IPS-15b (cell line): ENCODE measurements at regions not wholly inside any gene's neighbourhood (a gene's known extent, or its start where the extent isn't known, plus 50 kb on each side); places are given as distances from the start of the nearest gene placed in this dataset.

Source experiments
- H3K27me3 ChIP-seq: one replicate; pipeline ENCODE4 v1.6.1; 2013; ENCODE audit warnings: low read length; ENCODE audit not compliant: control insufficient read depth, insufficient read depth
- H3K36me3 ChIP-seq: one replicate; pipeline ENCODE4 v1.6.1; 2013; ENCODE audit warnings: low read length; ENCODE audit not compliant: control insufficient read depth, insufficient read depth
- H3K4me1 ChIP-seq: one replicate; pipeline ENCODE4 v1.6.1; 2013; ENCODE audit warnings: mild to moderate bottlenecking, low read length; ENCODE audit not compliant: control insufficient read depth, insufficient read depth
- H3K4me3 ChIP-seq: one replicate; pipeline ENCODE4 v1.5.1; 2013; ENCODE audit warnings: low read depth, low read length
- H3K9ac ChIP-seq: one replicate; pipeline ENCODE4 v1.6.1; 2013; ENCODE audit warnings: low read depth, mild to moderate bottlenecking, low read length
- H3K9me3 ChIP-seq: one replicate; pipeline ENCODE4 v1.6.1; 2013; ENCODE audit warnings: mild to moderate bottlenecking, low read length; ENCODE audit not compliant: control insufficient read depth, insufficient read depth

DNA sequence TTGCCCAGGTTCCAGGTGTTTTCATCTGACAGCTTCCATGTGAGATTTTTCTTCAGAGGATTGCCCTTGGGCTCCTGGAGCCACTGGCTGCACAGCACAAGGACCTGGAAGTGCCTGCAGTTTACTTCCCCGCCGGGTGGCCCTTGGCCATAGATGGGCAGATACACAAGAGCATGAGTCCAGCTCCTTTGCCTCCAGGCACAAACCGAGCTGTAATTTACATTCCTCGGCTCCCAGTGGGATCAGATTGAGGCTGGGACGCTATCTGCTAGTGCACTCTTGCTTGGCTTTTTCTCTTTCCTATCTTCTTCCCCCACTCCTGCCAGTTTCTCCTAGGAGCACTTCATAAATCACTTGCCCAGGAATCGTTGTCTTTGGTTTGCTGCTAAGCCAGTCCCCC lies 85.4 kb upstream of the RALY start:
- Histone ChIP-seq H3K4me3 (no peak overlapping the region), H3K9me3 (no peaks in the 10 kb centered on the region), H3K36me3 (no peaks in the 10 kb centered on the region), H3K9ac (no peak overlapping the region), H3K4me1 (no peaks in the 10 kb centered on the region), H3K27me3 (no peaks in the 10 kb centered on the region)

DNA sequence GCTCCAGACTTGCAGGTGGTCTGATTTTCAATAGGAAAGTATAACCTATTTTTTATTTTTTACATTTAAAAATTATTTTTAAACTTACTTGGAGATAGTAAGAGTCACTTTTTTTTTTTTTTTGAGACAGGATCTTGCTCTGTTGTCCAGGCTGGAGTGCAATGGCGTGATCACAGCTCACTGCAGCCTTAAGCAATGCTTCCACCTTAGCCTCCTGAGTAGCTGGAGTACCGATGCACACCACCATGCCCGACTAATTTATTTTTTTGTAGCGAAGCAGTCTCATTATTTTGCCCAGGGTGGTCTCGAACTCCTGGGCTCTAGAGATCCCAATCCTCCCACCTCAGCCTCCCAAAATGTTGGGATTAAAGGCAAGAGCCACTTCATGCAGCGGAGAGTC lies 84.8 kb upstream of the RALY start:
- Histone ChIP-seq H3K36me3 (no peaks in the 10 kb centered on the region), H3K27me3 (no peaks in the 10 kb centered on the region), H3K9me3 (no peaks in the 10 kb centered on the region), H3K4me3 (no peak overlapping the region), H3K9ac (no peak overlapping the region), H3K4me1 (no peaks in the 10 kb centered on the region)

DNA sequence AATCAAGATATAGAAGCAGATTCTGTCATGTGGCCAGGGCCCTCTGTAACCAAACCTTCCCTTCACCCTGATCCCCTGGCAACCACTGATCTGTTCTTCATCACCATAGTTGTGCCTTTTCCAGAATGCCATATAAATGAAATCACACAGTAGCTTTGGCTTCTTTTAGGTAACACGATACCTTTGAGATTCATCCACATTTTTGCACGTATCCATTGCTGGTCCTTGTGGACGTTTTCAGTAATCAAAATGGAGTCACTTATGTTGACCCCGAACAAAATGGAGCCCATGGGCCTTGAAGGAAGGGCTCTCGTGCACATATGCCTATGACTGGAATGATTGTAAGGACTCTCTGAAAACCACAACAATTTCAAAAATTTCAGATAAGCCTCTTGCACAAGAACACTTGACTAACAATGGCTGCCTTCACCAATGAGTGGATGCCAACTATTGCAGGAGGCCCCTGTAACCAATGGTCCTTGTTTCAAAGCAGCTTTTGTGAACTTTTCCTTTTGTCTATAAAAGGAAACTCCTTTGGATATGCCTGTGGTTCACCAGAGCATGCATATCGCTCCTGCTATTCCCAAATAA lies 84.3 kb upstream of the RALY start:
- Histone ChIP-seq H3K27me3 (no peaks in the 10 kb centered on the region), H3K4me1 (no peaks in the 10 kb centered on the region), H3K9ac (no peak overlapping the region), H3K4me3 (no peak overlapping the region), H3K36me3 (no peaks in the 10 kb centered on the region), H3K9me3 (no peaks in the 10 kb centered on the region)

DNA sequence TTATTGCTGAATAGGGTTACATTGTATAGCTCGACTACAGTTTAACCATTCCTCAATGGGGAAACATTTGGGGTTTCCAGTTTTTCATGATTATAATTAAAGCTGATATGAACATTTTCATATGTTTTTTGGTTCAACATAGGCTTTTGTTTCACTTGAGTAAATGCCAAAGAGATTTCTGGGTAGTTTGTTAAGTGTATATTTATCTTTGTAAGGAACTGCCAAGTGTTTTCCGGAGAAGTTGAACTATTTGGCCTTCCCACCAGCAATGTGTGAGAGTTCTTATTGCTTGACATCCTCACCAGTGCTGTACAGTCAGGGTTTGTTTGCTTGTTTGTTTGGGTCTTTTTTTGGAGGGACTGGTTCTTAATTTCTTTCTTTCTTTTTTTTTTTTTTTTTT lies 83.7 kb upstream of the RALY start:
- H3K9me3 ChIP-seq: no peaks in the 10 kb centered on the region
- no peaks in the 10 kb centered on the region for H3K36me3 ChIP-seq
- H3K4me1 ChIP-seq: no peaks in the 10 kb centered on the region
- no peak overlapping the region for H3K9ac ChIP-seq
- no peak overlapping the region for H3K4me3 ChIP-seq
- H3K27me3 ChIP-seq: no peaks in the 10 kb centered on the region

DNA sequence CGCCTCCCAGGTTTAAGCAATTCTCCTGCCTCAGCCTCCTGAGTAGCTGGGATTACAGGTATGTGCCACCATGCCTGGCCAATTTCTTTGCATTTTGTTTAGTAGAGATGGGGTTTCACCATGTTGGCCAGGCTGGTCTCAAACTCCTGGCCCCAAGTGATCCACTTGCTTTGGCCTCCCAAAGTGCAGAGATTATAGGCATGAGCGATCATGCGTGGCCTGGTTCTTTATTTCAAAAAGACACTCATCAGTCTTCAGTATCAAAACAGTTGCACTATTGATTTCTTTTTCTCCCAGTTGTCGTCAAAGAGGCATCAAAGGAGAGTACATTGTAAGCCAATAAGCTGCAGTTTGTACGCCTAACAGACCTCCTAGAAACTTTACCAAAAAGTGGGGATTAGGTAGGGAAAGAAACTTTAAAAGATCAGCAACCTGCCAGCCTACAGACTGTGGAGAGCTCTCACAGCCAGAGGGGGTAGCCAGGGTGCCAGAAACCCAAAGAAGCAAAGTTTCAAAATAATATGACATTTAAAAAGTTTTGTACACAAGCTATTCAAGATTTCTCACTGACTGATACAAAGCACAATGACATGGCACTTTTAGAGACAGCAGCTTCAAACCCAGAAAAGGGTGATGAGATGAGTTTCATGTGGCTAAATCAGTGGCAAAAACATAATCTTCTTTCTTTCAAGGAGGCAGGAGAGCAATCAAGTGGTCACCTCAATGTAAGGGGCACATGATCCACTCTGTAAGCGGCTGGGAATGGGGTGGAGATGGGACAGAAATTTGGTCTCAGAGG lies 83.0 kb upstream of the RALY start:
- Histone ChIP-seq H3K9ac (no peak overlapping the region), H3K27me3 (no peaks in the 10 kb centered on the region), H3K4me3 (no peak overlapping the region), H3K9me3 (no peaks in the 10 kb centered on the region), H3K4me1 (no peaks in the 10 kb centered on the region), H3K36me3 (no peaks in the 10 kb centered on the region)

DNA sequence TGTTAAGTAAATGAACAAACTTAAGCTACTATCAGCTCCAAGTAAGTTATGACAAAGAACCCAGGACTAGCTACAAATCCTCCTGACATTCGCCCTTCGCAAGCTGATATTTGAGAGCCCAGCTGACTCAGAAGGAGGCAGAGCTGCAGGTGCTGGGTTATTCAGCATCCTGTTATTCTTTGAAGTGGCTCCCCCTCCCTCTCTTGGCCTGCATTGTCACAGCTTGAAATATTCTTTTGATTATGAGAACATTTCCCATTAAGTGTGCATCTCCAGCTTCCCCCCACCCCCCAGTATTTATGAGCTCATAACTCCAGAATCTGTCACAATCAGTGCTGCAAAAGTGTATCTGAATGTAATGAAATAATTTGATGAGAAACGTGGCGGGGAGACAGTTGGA lies 78.8 kb upstream of the RALY start:
- Histone ChIP-seq H3K9ac (no peak overlapping the region), H3K36me3 (no peaks in the 10 kb centered on the region), H3K4me1 (no peaks in the 10 kb centered on the region), H3K4me3 (no peak overlapping the region), H3K27me3 (no peaks in the 10 kb centered on the region), H3K9me3 (no peaks in the 10 kb centered on the region)

DNA sequence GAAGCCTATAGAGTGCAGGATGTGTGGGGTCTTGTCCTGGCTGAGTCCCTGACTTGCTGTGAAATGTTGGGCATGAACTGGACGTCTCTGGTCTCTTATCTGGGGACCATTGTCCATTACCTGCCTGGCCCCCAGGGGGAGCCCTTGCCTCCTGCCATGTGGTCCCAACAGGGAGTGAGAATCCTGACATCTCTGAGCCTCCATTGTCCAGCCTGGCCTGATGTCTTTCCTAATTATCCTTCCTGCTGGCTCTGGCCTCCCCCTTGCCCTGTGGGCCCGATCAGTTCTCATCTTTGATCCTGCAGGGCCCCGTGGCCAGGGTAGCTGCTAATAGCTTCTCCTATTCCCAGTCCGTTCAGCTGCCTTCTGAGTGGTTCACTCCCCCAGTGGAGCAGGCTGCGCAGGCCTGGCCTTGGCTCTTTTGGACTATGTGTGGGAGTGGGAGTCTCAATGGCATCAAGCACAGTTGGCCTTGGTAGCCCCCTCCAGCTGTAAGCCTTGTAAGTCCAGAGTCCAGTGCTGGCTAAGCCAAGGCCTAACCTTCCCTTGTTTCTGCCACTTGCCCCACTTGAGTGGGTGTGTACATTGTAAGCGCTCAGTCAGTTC lies 77.9 kb upstream of the RALY start:
- no peaks in the 10 kb centered on the region for H3K9me3 ChIP-seq
- H3K4me3 ChIP-seq: no peak overlapping the region
- no peaks in the 10 kb centered on the region for H3K36me3 ChIP-seq
- no peaks in the 10 kb centered on the region for H3K4me1 ChIP-seq
- no peaks in the 10 kb centered on the region for H3K27me3 ChIP-seq
- H3K9ac ChIP-seq: no peak overlapping the region

DNA sequence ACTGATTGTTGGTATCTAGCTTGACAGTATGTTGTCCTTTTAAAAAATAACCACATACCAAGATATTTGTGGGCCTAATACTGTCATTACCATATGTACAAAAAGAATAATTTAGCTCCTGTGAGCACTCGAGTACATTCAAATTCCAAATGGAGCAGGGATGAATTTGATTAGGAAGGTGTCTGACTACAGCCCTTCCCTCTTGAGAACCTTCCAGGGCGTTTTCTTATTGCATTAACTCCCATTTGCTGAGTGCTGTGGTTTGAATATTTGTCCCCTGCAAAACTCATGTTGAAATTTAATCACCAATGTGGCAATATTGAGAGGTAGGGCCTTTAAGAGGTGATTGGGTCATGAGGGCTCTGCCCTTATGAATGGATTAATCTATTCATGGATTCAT lies 76.9 kb upstream of the RALY start:
- H3K9me3 ChIP-seq: no peaks in the 10 kb centered on the region
- H3K4me3 ChIP-seq: no peak overlapping the region
- H3K9ac ChIP-seq: no peak overlapping the region
- H3K27me3 ChIP-seq: no peaks in the 10 kb centered on the region
- H3K4me1 ChIP-seq: no peaks in the 10 kb centered on the region
- no peaks in the 10 kb centered on the region for H3K36me3 ChIP-seq

DNA sequence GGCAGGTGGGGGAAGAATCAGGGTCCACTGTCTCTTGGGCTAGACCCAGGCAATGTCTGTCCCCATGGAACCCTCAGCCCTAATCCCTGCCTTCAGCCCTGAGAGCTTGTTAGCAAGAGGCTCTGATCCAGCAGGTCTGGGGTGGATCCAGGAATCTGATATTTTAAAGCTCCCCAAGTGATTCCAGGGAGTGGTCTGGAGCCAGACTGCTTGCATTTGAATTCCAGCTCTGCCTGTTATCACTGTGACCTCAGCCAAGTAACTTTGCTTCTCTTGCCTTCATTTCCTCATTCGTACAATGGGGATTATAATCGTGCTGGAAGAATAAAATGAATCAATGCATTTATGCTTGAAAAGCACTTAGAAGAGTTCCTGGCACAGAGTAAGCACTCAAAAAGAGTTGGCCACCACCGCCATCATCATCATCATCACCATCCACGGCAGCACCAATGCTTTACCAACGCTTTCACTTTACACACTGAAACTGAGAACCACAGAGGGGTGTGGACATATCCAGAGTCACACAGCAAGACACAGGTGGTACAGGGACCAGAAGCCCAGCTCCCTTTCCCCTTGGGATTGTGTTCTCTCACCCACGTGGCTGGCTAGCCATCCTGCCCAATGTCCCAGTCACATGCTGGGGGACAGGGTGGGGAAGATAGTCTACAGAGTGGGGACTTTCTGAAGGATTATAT lies 75.7 kb upstream of the RALY start:
- Histone ChIP-seq H3K27me3 (no peaks in the 10 kb centered on the region), H3K4me1 (no peaks in the 10 kb centered on the region), H3K4me3 (no peak overlapping the region), H3K9ac (no peak overlapping the region), H3K36me3 (no peaks in the 10 kb centered on the region), H3K9me3 (no peaks in the 10 kb centered on the region)

DNA sequence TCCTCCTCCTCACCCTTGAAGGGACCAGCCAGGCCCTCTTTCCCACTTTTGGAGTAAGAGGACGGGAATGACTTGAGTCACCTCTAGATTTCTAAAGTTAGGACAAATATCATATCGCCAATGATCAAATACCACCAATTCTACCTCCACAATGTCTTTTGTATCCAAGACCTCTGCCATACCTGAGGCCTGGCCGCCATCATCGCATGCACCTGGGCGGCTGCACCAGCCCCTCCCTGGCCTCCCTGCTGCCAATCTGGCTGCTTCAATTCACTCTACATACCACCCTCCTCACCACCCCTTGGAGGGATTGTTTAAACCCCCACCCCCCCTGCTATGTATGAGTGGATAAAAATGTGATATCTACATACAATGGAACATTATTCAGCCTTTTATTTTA lies 75.0 kb upstream of the RALY start:
- Histone ChIP-seq H3K27me3 (no peaks in the 10 kb centered on the region), H3K4me3 (no peak overlapping the region), H3K4me1 (no peaks in the 10 kb centered on the region), H3K9ac (no peak overlapping the region), H3K9me3 (no peaks in the 10 kb centered on the region), H3K36me3 (no peaks in the 10 kb centered on the region)

DNA sequence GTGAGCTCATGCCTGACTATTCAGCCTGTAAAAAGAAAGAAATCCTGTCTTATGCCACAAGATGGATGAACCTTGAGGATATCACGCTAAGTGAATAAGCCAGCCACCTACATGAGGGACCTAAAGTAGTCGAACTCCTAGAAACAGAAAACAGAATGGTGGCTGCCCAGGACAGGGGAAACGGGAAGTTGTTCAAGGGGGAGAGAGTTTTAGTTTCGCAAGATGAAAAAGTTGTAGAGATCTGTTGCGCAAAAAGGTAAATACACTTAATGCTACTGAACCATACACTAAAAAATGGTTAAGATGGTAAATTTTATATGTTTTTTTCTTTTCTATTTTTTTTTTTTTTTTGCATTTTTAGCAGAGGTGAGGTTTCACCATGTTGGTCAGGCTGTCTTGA lies 74.1 kb upstream of the RALY start:
- no peaks in the 10 kb centered on the region for H3K4me1 ChIP-seq
- H3K9ac ChIP-seq: no peak overlapping the region
- H3K4me3 ChIP-seq: no peak overlapping the region

DNA sequence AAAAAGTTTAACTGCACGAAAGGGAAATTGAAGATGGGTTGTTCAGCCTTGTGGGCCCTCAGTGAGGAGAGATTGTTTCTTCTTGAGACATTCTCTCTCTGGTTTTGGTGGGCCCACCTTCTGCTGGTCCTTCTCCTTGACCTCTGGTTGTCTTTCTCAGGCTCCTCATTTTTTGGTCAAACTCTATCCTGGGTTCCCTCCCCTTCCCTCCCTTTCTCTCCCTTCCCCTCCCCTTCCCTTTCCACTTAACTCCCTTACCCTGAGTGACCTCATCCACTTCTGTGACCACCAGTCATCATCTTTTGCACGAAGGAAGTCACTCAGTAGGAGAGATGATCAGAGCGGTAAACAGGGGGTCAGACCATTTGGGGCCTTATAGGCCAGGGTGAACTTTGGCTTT lies 71.5 kb upstream of the RALY start:
- no peak overlapping the region for H3K9ac ChIP-seq
- H3K9me3 ChIP-seq: no peaks in the 10 kb centered on the region
- no peaks in the 10 kb centered on the region for H3K4me1 ChIP-seq
- no peaks in the 10 kb centered on the region for H3K36me3 ChIP-seq
- H3K4me3 ChIP-seq: no peak overlapping the region
- no peaks in the 10 kb centered on the region for H3K27me3 ChIP-seq

More for the DNA sequence above, 74.1 kb upstream of the RALY start:
- Histone ChIP-seq H3K9me3 (no peaks in the 10 kb centered on the region), H3K36me3 (no peaks in the 10 kb centered on the region), H3K27me3 (no peaks in the 10 kb centered on the region)
